CD4-positive, alpha-beta memory T cell (primary cell): ENCODE measurements at regions not wholly inside any gene's neighbourhood (a gene's known extent, or its start where the extent isn't known, plus 50 kb on each side); places are given as distances from the start of the nearest gene placed in this dataset.

Experiments used
- CTCF ChIA-PET: fragments of 350-600 bp; sonication (Branson Sonifier 250); formaldehyde crosslinking; loops from one replicate; lab custom pipeline; 2021; ENCODE audit warnings: inconsistent platforms; ENCODE audit not compliant: partially characterized antibody; lab: Charles Lee
- POLR2A ChIA-PET: fragments of 350-600 bp; sonication (Branson Sonifier 250); formaldehyde crosslinking; loops from one replicate; lab custom pipeline; 2021; ENCODE audit not compliant: partially characterized antibody; lab: Charles Lee
- DNase-seq, 5 donors: peaks; one replicate each; pipeline versions ENCODE4 v3.0.0 to v3.0.0-alpha.2; 2020 to 2022; ENCODE audit warnings: mixed read lengths in 1 of 5
- H3K27ac ChIP-seq: one replicate; pipeline ENCODE4 v1.7.0; 2013; ENCODE audit warnings: low read depth, low read length
- H3K27me3 ChIP-seq: 2 replicates; pipeline ENCODE4 v1.7.0; 2013; ENCODE audit warnings: mild to moderate bottlenecking, low read length, moderate library complexity; ENCODE audit not compliant: insufficient read depth
- H3K36me3 ChIP-seq: 2 replicates; pipeline ENCODE4 v1.7.0; 2013; ENCODE audit warnings: mild to moderate bottlenecking, low read length, moderate library complexity; ENCODE audit not compliant: insufficient read depth
- H3K4me1 ChIP-seq: 2 replicates; pipeline ENCODE4 v1.7.0; 2013; ENCODE audit warnings: mild to moderate bottlenecking, low read length, moderate library complexity; ENCODE audit not compliant: insufficient read depth
- H3K4me3 ChIP-seq, 2 donors: one replicate each; pipeline ENCODE4 v1.7.0; 2013; ENCODE audit warnings: low read length in 2 of 2, mild to moderate bottlenecking in 1 of 2
- H3K9me3 ChIP-seq, 2 donors: one replicate each; pipeline ENCODE4 v1.7.0; 2013; ENCODE audit warnings: low read length in 2 of 2, control low read depth in 1 of 2; ENCODE audit not compliant: control insufficient read depth in 1 of 2
- H3K27ac Mint-ChIP-seq, 7 donors: one replicate each; pipeline ENCODE4 v1.8.0; 2020 to 2021; ENCODE audit warnings: mixed read lengths in 7 of 7, mild to moderate bottlenecking in 6 of 7, inconsistent platforms in 3 of 7, moderate library complexity in 3 of 7
- H3K27me3 Mint-ChIP-seq, 2 donors: one replicate each; pipeline ENCODE4 v1.8.0; 2020 to 2021; ENCODE audit warnings: mixed read lengths in 2 of 2
- H3K36me3 Mint-ChIP-seq, 2 donors: one replicate each; pipeline ENCODE4 v1.8.0; 2020 to 2021; ENCODE audit warnings: mixed read lengths in 2 of 2, inconsistent platforms in 1 of 2, mild to moderate bottlenecking in 1 of 2
- H3K4me1 Mint-ChIP-seq, 4 donors: one replicate each; pipeline ENCODE4 v1.8.0; 2020 to 2021; ENCODE audit warnings: mixed read lengths in 4 of 4, mild to moderate bottlenecking in 1 of 4
- H3K4me3 Mint-ChIP-seq, 8 donors: one replicate each; pipeline ENCODE4 v1.8.0; 2020 to 2021; ENCODE audit warnings: mixed read lengths in 8 of 8, mild to moderate bottlenecking in 7 of 8, moderate library complexity in 6 of 8, inconsistent platforms in 3 of 8
- H3K9me3 Mint-ChIP-seq, 8 donors: one replicate each; pipeline ENCODE4 v1.8.0; 2020 to 2021; ENCODE audit warnings: mixed read lengths in 8 of 8, mild to moderate bottlenecking in 5 of 8, inconsistent platforms in 3 of 8, moderate library complexity in 1 of 8
- intact Hi-C: fragments of 100-400 bp; cut with micrococcal nuclease; formaldehyde crosslinking; loops from one replicate; pipeline ENCODE4 v1.15.1; 2023

DNA sequence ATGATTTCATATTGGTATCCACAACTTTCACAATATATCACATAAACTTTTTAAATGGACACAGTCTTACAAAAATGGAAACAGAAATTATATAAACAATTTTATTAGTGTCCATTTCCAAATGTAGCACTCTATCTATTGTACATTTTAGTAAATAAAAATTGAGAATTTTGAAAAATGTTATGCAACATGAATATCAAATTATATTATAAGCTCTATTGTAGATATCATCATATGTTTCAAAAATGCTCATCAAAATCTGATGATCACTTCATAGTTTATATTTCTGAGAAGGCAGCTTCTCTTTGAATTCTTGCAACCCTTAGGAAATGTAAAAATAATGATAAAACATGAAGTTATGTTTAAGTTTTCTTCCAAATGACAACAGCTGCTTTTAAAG lies 1928.6 kb downstream of the PCDH9 start:
- Histone ChIP-seq H3K27me3 (no peaks in the 10 kb centered on the region), H3K4me3 (no peak overlapping the region), H3K4me1 (no peaks in the 10 kb centered on the region), H3K9me3 (no peaks in the 10 kb centered on the region), H3K27ac (no peak overlapping the region), H3K36me3 (no peaks in the 10 kb centered on the region)
- H3K9me3 Mint-ChIP-seq: peaks cover 0 to 6% (median 2%) of the 10 kb centered on the region in 8 donors
- H3K4me3 Mint-ChIP-seq: no peak overlapping the region
- intact Hi-C loops: no loop called here
- ChIA-PET POLR2A (no interaction called here), CTCF (no interaction called here)
- H3K4me1 Mint-ChIP-seq: no peaks in the 10 kb centered on the region
- H3K27me3 Mint-ChIP-seq: no peaks in the 10 kb centered on the region
- H3K36me3 Mint-ChIP-seq: no peaks in the 10 kb centered on the region
- H3K27ac Mint-ChIP-seq: no peak overlapping the region
- DNase-seq: no peak

DNA sequence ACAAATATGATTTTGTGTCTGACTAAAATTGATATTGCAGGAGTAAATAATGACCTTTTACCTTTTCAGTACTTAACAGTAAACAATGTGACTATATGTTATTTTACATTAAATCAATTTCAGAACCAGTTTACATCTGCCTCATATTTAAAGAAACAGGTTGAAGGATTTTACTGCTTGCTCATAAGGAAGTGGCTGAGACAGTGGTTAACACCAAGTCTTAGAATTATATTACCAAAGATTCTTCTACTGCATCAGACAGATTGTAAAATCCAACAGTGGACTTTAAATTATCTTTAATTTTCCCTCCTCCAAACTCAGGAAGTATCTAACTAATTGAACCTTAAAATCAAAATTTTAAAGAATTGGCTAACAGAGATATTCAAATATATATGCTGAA lies 1929.9 kb downstream of the PCDH9 start:
- no peaks in the 10 kb centered on the region for H3K36me3 Mint-ChIP-seq
- Histone ChIP-seq H3K4me3 (no peak overlapping the region), H3K27me3 (no peaks in the 10 kb centered on the region), H3K4me1 (no peaks in the 10 kb centered on the region), H3K27ac (no peak overlapping the region), H3K36me3 (no peaks in the 10 kb centered on the region), H3K9me3 (no peaks in the 10 kb centered on the region)
- no peaks in the 10 kb centered on the region for H3K4me1 Mint-ChIP-seq
- POLR2A ChIA-PET: no interaction called here
- H3K27ac Mint-ChIP-seq: no peak overlapping the region
- CTCF ChIA-PET: no interaction called here
- H3K27me3 Mint-ChIP-seq: no peaks in the 10 kb centered on the region
- intact Hi-C loops: no loop called here
- DNase-seq: no peak
- no peak overlapping the region for H3K4me3 Mint-ChIP-seq
- peaks cover 0 to 9% (median 2%) of the 10 kb centered on the region in 8 donors for H3K9me3 Mint-ChIP-seq

GRCh38 chr13:65293530-65294198 lies 1936.5 kb downstream of the PCDH9 start:
- Mint-ChIP-seq H3K4me3 (no peak overlapping the region), H3K27ac (no peak overlapping the region), H3K36me3 (no peaks in the 10 kb centered on the region), H3K9me3 (peaks cover 0 to 15% (median 4%) of the 10 kb centered on the region in 8 donors), H3K4me1 (no peaks in the 10 kb centered on the region), H3K27me3 (no peaks in the 10 kb centered on the region)
- Histone ChIP-seq H3K4me1 (no peaks in the 10 kb centered on the region), H3K4me3 (no peak overlapping the region), H3K9me3 (no peaks in the 10 kb centered on the region), H3K36me3 (no peaks in the 10 kb centered on the region), H3K27ac (no peak overlapping the region), H3K27me3 (no peaks in the 10 kb centered on the region)
- intact Hi-C loops: no loop called here
- no peak for DNase-seq
- POLR2A ChIA-PET: no interaction called here
- CTCF ChIA-PET: no interaction called here

GRCh38 chr13:65292488-65292901 lies 1937.6 kb downstream of the PCDH9 start:
- H3K36me3 ChIP-seq: no peaks in the 10 kb centered on the region
- H3K4me3 ChIP-seq: no peak overlapping the region
- H3K27ac Mint-ChIP-seq: no peak overlapping the region
- no peaks in the 10 kb centered on the region for H3K9me3 ChIP-seq
- CTCF ChIA-PET: no interaction called here
- no peaks in the 10 kb centered on the region for H3K4me1 ChIP-seq
- H3K27ac ChIP-seq: no peak overlapping the region
- no peak for DNase-seq
- POLR2A ChIA-PET: no interaction called here
- H3K4me3 Mint-ChIP-seq: no peak overlapping the region
- H3K9me3 Mint-ChIP-seq: peaks cover 0 to 11% (median 4%) of the 10 kb centered on the region in 8 donors
- H3K27me3 ChIP-seq: no peaks in the 10 kb centered on the region
- no peaks in the 10 kb centered on the region for H3K36me3 Mint-ChIP-seq
- no peaks in the 10 kb centered on the region for H3K4me1 Mint-ChIP-seq
- intact Hi-C loops: no loop called here
- H3K27me3 Mint-ChIP-seq: no peaks in the 10 kb centered on the region

- H3K9me3 Mint-ChIP-seq: peaks cover 3 to 21% (median 7%) of the 10 kb centered on the region in 8 donors
- Histone ChIP-seq H3K36me3 (no peaks in the 10 kb centered on the region), H3K27ac (no peak overlapping the region), H3K27me3 (no peaks in the 10 kb centered on the region), H3K4me3 (no peak overlapping the region), H3K9me3 (no peaks in the 10 kb centered on the region), H3K4me1 (no peaks in the 10 kb centered on the region)
- no peak for DNase-seq
- no peak overlapping the region for H3K4me3 Mint-ChIP-seq
- ChIA-PET POLR2A (no interaction called here), CTCF (no interaction called here)
- H3K4me1 Mint-ChIP-seq: no peaks in the 10 kb centered on the region
- H3K27ac Mint-ChIP-seq: no peak overlapping the region
- no peaks in the 10 kb centered on the region for H3K36me3 Mint-ChIP-seq
- intact Hi-C loops: no loop called here
- H3K27me3 Mint-ChIP-seq: no peaks in the 10 kb centered on the region
Observed at GRCh38 chr13:65287405-65287804, 1942.7 kb downstream of the PCDH9 start.

DNA sequence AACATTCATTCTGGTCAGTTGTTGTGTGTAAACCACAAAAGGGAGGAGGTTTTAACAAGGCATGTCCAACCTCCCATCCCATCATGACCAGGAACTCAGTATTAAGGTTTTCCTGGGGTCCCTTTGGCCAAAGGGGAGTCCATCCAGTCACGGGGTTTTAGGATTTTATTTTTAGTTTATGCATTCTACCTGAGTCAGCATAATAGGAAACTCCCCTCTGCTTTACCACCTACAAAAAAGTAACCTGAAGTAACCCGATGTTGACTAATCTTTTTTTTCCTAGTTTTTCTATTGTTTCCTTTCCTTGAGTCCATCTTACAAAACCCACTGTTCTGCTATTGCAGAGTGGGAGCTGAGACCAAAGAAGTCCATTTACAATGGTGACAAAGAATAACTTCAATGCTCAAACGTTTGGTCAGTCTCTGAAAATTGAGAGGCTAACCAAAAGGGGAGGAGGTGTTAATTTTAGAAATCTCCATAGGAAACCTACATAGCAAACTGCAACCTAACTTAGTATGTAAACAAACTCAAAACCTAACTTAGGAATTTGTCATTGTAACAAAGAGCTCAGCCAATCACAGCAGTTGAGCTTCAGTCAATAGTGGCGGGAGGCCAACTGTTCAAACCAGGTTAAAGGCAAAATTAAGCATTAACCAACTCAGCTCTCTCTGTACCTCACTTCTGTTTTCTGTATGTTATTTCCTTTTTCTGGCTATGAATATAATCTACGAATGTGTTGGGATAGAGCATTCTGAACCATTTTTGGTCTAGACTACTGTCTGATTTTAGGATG lies 1954.1 kb downstream of the PCDH9 start:
- Mint-ChIP-seq H3K4me1 (no peaks in the 10 kb centered on the region), H3K4me3 (no peak overlapping the region), H3K27ac (no peak overlapping the region), H3K36me3 (no peaks in the 10 kb centered on the region), H3K9me3 (peaks cover 0 to 41% (median 22%) of the 10 kb centered on the region in 8 donors), H3K27me3 (no peaks in the 10 kb centered on the region)
- intact Hi-C loops: no loop called here
- ChIA-PET CTCF (no interaction called here), POLR2A (no interaction called here)
- Histone ChIP-seq H3K36me3 (no peaks in the 10 kb centered on the region), H3K4me1 (no peaks in the 10 kb centered on the region), H3K9me3 (no peaks in the 10 kb centered on the region), H3K27ac (no peak overlapping the region), H3K27me3 (no peaks in the 10 kb centered on the region), H3K4me3 (no peak overlapping the region)
- DNase-seq: no peak

GRCh38 chr13:65275108-65275507 lies 1955.0 kb downstream of the PCDH9 start:
- ChIA-PET POLR2A (no interaction called here), CTCF (no interaction called here)
- Mint-ChIP-seq H3K36me3 (no peaks in the 10 kb centered on the region), H3K9me3 (peaks cover 0 to 42% (median 24%) of the 10 kb centered on the region in 8 donors), H3K27me3 (no peaks in the 10 kb centered on the region), H3K4me3 (no peak overlapping the region), H3K4me1 (no peaks in the 10 kb centered on the region), H3K27ac (no peak overlapping the region)
- intact Hi-C loops: no loop called here
- Histone ChIP-seq H3K4me3 (no peak overlapping the region), H3K36me3 (no peaks in the 10 kb centered on the region), H3K4me1 (no peaks in the 10 kb centered on the region), H3K27ac (no peak overlapping the region), H3K9me3 (no peaks in the 10 kb centered on the region), H3K27me3 (no peaks in the 10 kb centered on the region)
- no peak for DNase-seq
